ENCODE measurements at regions not wholly inside any gene's neighbourhood (a gene's known extent, or its start where the extent isn't known, plus 50 kb on each side); places are given as distances from the start of the nearest gene placed in this dataset.

- intact Hi-C loops (cut with micrococcal nuclease), result loop anchor here (10.0 kb wide), 1 partner anchor 646 kb away; no protein-coding TSS in a partner anchor
- CTCF ChIA-PET, result no interaction called here
- DNase-seq, result no peak
- H3K27ac Mint-ChIP-seq, result no peak overlapping the region
- H3K9me3 Mint-ChIP-seq, result no peaks in the 10 kb centered on the region
- H3K4me1 Mint-ChIP-seq (ENCODE audit: low read depth), result peaks cover 5% of the 10 kb centered on the region
- H3K27me3 Mint-ChIP-seq (ENCODE audit: low read depth), result peaks cover 15% of the 10 kb centered on the region
- H3K4me3 Mint-ChIP-seq, result no peak overlapping the region
- H3K36me3 Mint-ChIP-seq (ENCODE audit: low read depth), result no peaks in the 10 kb centered on the region
Observed at GRCh38 chr15:99921101-99921500, 187.9 kb upstream of the LYSMD4 start.

GRCh38 chr15:99918072-99918471 lies 184.8 kb upstream of the LYSMD4 start:
- Mint-ChIP-seq H3K9me3 (no peaks in the 10 kb centered on the region), H3K4me3 (no peak overlapping the region), H3K4me1 (ENCODE audit: low read depth) (no peaks in the 10 kb centered on the region), H3K27ac (no peak overlapping the region), H3K36me3 (ENCODE audit: low read depth) (no peaks in the 10 kb centered on the region), H3K27me3 (ENCODE audit: low read depth) (peaks cover 15% of the 10 kb centered on the region)
- no peak for DNase-seq
- intact Hi-C loops (cut with micrococcal nuclease), result no loop called here
- CTCF ChIA-PET, result no interaction called here

- H3K36me3 Mint-ChIP-seq (ENCODE audit: low read depth), result no peaks in the 10 kb centered on the region
- peaks cover 15% of the 10 kb centered on the region for H3K27me3 Mint-ChIP-seq (ENCODE audit: low read depth)
- intact Hi-C loops (cut with micrococcal nuclease), result no loop called here
- no peaks in the 10 kb centered on the region for H3K9me3 Mint-ChIP-seq
- no peak for DNase-seq
- no peaks in the 10 kb centered on the region for H3K4me1 Mint-ChIP-seq (ENCODE audit: low read depth)
- no peak overlapping the region for H3K27ac Mint-ChIP-seq
- CTCF ChIA-PET, result no interaction called here
- H3K4me3 Mint-ChIP-seq, result no peak overlapping the region
Observed at GRCh38 chr15:99917252-99917651, 184.0 kb upstream of the LYSMD4 start.

GRCh38 chr15:99916668-99917223 lies 183.5 kb upstream of the LYSMD4 start:
- Mint-ChIP-seq H3K27ac (no peak overlapping the region), H3K4me3 (no peak overlapping the region), H3K9me3 (no peaks in the 10 kb centered on the region), H3K27me3 (ENCODE audit: low read depth) (peaks cover 15% of the 10 kb centered on the region), H3K36me3 (ENCODE audit: low read depth) (no peaks in the 10 kb centered on the region), H3K4me1 (ENCODE audit: low read depth) (no peaks in the 10 kb centered on the region)
- DNase-seq, result no peak
- intact Hi-C loops (cut with micrococcal nuclease), result no loop called here
- CTCF ChIA-PET, result no interaction called here

GRCh38 chr15:99914723-99915122 lies 181.5 kb upstream of the LYSMD4 start:
- Mint-ChIP-seq H3K27ac (no peak overlapping the region), H3K27me3 (ENCODE audit: low read depth) (peaks cover 11% of the 10 kb centered on the region)

GRCh38 chr15:99911816-99912215 lies 178.6 kb upstream of the LYSMD4 start:
- H3K9me3 Mint-ChIP-seq, result no peaks in the 10 kb centered on the region
- H3K27me3 Mint-ChIP-seq (ENCODE audit: low read depth), result peaks cover 2% of the 10 kb centered on the region
- peaks cover 5% of the 10 kb centered on the region for H3K4me1 Mint-ChIP-seq (ENCODE audit: low read depth)
- peaks cover 2% of the 10 kb centered on the region for H3K36me3 Mint-ChIP-seq (ENCODE audit: low read depth)
- no peak overlapping the region for H3K4me3 Mint-ChIP-seq
- no peak overlapping the region for H3K27ac Mint-ChIP-seq
- CTCF ChIA-PET, result no interaction called here
- DNase-seq, result no peak
- intact Hi-C loops (cut with micrococcal nuclease), result loop anchor here (5.0 kb wide), 1 partner anchor 120 kb away; no protein-coding TSS in a partner anchor

More at GRCh38 chr15:99914723-99915122, 181.5 kb upstream of the LYSMD4 start:
- H3K36me3 Mint-ChIP-seq (ENCODE audit: low read depth), result peaks cover under 1% of the 10 kb centered on the region
- CTCF ChIA-PET, result no interaction called here
- H3K4me1 Mint-ChIP-seq (ENCODE audit: low read depth), result peaks cover 2% of the 10 kb centered on the region
- intact Hi-C loops (cut with micrococcal nuclease), result loop anchor here (5.0 kb wide), 1 partner anchor 122 kb away; no protein-coding TSS in a partner anchor
- H3K4me3 Mint-ChIP-seq, result no peak overlapping the region
- no peaks in the 10 kb centered on the region for H3K9me3 Mint-ChIP-seq
- DNase-seq, result no peak

- Mint-ChIP-seq H3K9me3 (no peaks in the 10 kb centered on the region), H3K4me3 (no peak overlapping the region), H3K4me1 (ENCODE audit: low read depth) (peaks cover 6% of the 10 kb centered on the region), H3K27ac (no peak overlapping the region), H3K27me3 (ENCODE audit: low read depth) (no peaks in the 10 kb centered on the region), H3K36me3 (ENCODE audit: low read depth) (peaks cover 2% of the 10 kb centered on the region)
- CTCF ChIA-PET, result interaction anchor here (0.6 kb wide), 2 partner anchors 110 to 154 kb away, joined by 3 to 4 read pairs; no protein-coding TSS in a partner anchor
- DNase-seq, result peak; percentile 38
- intact Hi-C loops (cut with micrococcal nuclease), result loop anchor here (5.0 kb wide), 1 partner anchor 117 kb away; no protein-coding TSS in a partner anchor
Observed at GRCh38 chr15:99909592-99910295, 176.5 kb upstream of the LYSMD4 start.

- Mint-ChIP-seq H3K4me1 (ENCODE audit: low read depth) (peaks cover 6% of the 10 kb centered on the region), H3K9me3 (no peaks in the 10 kb centered on the region), H3K27ac (no peak overlapping the region), H3K4me3 (no peak overlapping the region), H3K27me3 (ENCODE audit: low read depth) (no peaks in the 10 kb centered on the region), H3K36me3 (ENCODE audit: low read depth) (peaks cover 2% of the 10 kb centered on the region)
- intact Hi-C loops (cut with micrococcal nuclease), result no loop called here
- CTCF ChIA-PET, result no interaction called here
- DNase-seq, result no peak
Observed at GRCh38 chr15:99907698-99908097, 174.5 kb upstream of the LYSMD4 start.

- Mint-ChIP-seq H3K27ac (no peak overlapping the region), H3K9me3 (no peaks in the 10 kb centered on the region), H3K27me3 (ENCODE audit: low read depth) (no peaks in the 10 kb centered on the region), H3K4me1 (ENCODE audit: low read depth) (peaks cover 9% of the 10 kb centered on the region), H3K4me3 (no peak overlapping the region), H3K36me3 (ENCODE audit: low read depth) (peaks cover 2% of the 10 kb centered on the region)
- intact Hi-C loops (cut with micrococcal nuclease), result no loop called here
- CTCF ChIA-PET, result no interaction called here
- no peak for DNase-seq
Observed at GRCh38 chr15:99906793-99907192, 173.6 kb upstream of the LYSMD4 start.

- CTCF ChIA-PET, result no interaction called here
- H3K36me3 Mint-ChIP-seq (ENCODE audit: low read depth), result peaks cover 2% of the 10 kb centered on the region
- H3K27me3 Mint-ChIP-seq (ENCODE audit: low read depth), result no peaks in the 10 kb centered on the region
- H3K27ac Mint-ChIP-seq, result no peak overlapping the region
- intact Hi-C loops (cut with micrococcal nuclease), result no loop called here
- DNase-seq, result no peak
- peaks cover 9% of the 10 kb centered on the region for H3K4me1 Mint-ChIP-seq (ENCODE audit: low read depth)
- no peak overlapping the region for H3K4me3 Mint-ChIP-seq
- no peaks in the 10 kb centered on the region for H3K9me3 Mint-ChIP-seq
Observed at GRCh38 chr15:99906311-99906710, 173.1 kb upstream of the LYSMD4 start.

GRCh38 chr15:99902248-99902928 lies 169.2 kb upstream of the LYSMD4 start:
- no peak overlapping the region for H3K27ac Mint-ChIP-seq
- CTCF ChIA-PET, result no interaction called here
- intact Hi-C loops (cut with micrococcal nuclease), result no loop called here
- H3K36me3 Mint-ChIP-seq (ENCODE audit: low read depth), result peaks cover 6% of the 10 kb centered on the region
- H3K9me3 Mint-ChIP-seq, result peaks cover 7% of the 10 kb centered on the region
- H3K4me1 Mint-ChIP-seq (ENCODE audit: low read depth), result peaks cover 6% of the 10 kb centered on the region
- H3K27me3 Mint-ChIP-seq (ENCODE audit: low read depth), result no peaks in the 10 kb centered on the region
- H3K4me3 Mint-ChIP-seq, result no peak overlapping the region
- no peak for DNase-seq

- CTCF ChIA-PET, result no interaction called here
Observed at GRCh38 chr15:99895956-99896311, 162.7 kb upstream of the LYSMD4 start.

More at GRCh38 chr15:99895956-99896311, 162.7 kb upstream of the LYSMD4 start:
- intact Hi-C loops (cut with micrococcal nuclease), result no loop called here
- Mint-ChIP-seq H3K9me3 (peaks cover 7% of the 10 kb centered on the region), H3K36me3 (ENCODE audit: low read depth) (peaks cover 12% of the 10 kb centered on the region), H3K27me3 (ENCODE audit: low read depth) (no peaks in the 10 kb centered on the region), H3K27ac (no peak overlapping the region), H3K4me1 (ENCODE audit: low read depth) (no peaks in the 10 kb centered on the region), H3K4me3 (no peak overlapping the region)
- no peak for DNase-seq
